ENCODE measurements at regions not wholly inside any gene's neighbourhood (a gene's known extent, or its start where the extent isn't known, plus 50 kb on each side); places are given as distances from the start of the nearest gene placed in this dataset.
"Not testable (repeated sequence)": the region's sequence is repeated elsewhere in the genome, so short reads cannot be mapped to it uniquely, and the experiment has no call there.

DNA sequence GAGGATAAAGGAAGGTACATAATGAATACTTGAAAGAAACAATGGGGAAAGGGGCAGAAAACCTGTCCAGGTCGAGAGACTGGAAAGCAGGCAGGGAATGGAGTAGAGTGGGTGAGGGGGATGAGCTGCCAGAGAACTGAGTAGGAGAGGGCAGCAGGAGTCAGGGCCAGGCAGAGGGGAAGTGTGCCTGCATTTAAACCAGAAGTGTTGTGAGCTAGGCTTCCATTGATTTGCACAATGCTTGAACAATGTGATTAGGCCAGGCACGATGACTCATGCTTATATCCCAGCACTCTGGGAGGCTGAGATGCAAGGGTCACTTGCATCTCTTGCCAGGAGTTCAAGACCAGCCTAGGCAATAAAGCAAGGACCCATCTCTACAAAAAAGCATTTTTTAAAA lies 332.6 kb downstream of the ANAPC1 start:
- TF ChIP-seq, protein P1, sequence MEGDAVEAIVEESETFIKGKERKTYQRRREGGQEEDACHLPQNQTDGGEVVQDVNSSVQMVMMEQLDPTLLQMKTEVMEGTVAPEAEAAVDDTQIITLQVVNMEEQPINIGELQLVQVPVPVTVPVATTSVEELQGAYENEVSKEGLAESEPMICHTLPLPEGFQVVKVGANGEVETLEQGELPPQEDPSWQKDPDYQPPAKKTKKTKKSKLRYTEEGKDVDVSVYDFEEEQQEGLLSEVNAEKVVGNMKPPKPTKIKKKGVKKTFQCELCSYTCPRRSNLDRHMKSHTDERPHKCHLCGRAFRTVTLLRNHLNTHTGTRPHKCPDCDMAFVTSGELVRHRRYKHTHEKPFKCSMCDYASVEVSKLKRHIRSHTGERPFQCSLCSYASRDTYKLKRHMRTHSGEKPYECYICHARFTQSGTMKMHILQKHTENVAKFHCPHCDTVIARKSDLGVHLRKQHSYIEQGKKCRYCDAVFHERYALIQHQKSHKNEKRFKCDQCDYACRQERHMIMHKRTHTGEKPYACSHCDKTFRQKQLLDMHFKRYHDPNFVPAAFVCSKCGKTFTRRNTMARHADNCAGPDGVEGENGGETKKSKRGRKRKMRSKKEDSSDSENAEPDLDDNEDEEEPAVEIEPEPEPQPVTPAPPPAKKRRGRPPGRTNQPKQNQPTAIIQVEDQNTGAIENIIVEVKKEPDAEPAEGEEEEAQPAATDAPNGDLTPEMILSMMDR (IDR thresholded peaks at IDR 0.05), result not testable (repeated sequence)
- TF ChIP-seq EZH2, EZH2phosphoT487 (IDR thresholded peaks at IDR 0.05): not testable (repeated sequence)

Measured in neural progenitor cell (in vitro differentiated cells).